LNCAP (cell line): ENCODE measurements at regions not wholly inside any gene's neighbourhood (a gene's known extent, or its start where the extent isn't known, plus 50 kb on each side); places are given as distances from the start of the nearest gene placed in this dataset.

Experiments
- TF ChIP-seq, protein P1 (sequence below): fragments of 450-650 bp; IDR thresholded peaks from 2 replicates; pipeline ENCODE4 v1.5.1; 2017; ENCODE audit warnings: mild to moderate bottlenecking

DNA sequence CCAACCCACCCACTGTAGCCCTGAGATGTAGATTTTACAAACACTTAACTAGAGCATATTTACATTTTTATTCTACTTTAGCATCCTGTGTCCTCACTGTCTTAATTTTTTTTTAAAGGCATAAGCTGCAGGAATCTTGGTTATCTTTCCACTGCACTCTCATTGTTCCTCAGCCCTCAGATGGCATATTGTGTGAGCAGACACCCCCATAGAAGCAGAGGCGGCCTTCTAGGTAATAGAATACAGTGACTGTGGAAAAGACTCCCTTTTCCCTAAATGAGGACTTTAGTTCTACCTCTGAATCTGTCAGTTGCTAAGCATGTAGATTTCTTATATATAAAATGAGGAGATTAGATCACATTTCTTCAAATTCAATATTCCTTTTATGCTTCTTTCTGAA is 543.5 kb upstream of the SPHKAP start:
- TF ChIP-seq, protein P1, sequence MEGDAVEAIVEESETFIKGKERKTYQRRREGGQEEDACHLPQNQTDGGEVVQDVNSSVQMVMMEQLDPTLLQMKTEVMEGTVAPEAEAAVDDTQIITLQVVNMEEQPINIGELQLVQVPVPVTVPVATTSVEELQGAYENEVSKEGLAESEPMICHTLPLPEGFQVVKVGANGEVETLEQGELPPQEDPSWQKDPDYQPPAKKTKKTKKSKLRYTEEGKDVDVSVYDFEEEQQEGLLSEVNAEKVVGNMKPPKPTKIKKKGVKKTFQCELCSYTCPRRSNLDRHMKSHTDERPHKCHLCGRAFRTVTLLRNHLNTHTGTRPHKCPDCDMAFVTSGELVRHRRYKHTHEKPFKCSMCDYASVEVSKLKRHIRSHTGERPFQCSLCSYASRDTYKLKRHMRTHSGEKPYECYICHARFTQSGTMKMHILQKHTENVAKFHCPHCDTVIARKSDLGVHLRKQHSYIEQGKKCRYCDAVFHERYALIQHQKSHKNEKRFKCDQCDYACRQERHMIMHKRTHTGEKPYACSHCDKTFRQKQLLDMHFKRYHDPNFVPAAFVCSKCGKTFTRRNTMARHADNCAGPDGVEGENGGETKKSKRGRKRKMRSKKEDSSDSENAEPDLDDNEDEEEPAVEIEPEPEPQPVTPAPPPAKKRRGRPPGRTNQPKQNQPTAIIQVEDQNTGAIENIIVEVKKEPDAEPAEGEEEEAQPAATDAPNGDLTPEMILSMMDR, result no peak

DNA sequence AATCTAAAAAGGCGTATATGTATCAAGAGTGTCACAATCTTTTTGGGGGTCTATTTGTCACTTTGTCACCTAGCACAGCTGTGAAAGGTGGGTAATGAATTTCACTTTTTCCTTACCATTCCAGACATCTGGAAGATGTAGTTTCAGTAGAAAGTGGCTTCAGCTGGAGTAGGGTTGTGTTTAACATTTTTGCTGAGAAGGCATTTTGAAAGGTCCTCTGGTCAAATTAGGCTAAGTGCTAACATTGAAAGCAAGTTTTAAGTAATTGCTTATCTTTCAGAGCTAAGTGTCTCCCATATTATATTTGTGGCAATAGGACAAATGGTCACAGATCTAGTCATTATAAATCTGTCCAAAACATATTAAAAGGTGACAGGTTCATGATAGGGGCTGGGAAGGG is 542.1 kb upstream of the SPHKAP start:
- TF ChIP-seq, protein P1, result no peak

DNA sequence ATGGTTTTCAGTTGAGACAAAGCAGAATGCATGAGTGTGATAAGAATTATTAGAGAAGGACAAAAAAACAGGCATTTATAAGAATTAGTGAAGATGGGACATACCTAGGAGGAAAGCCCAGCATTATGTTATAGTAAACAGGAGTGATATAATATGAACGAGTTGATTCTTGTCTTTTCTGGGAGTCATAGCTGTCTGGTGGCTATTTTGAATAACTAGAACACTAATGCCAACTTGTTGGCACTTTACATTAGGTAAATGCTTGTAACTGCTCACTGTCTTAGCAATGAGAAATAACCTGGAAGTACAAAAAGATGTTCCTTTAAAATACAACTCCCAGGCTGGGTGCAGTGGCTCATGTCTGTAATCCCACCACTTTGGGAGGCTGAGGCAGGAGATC is 540.8 kb upstream of the SPHKAP start:
- TF ChIP-seq, protein P1, result no peak

DNA sequence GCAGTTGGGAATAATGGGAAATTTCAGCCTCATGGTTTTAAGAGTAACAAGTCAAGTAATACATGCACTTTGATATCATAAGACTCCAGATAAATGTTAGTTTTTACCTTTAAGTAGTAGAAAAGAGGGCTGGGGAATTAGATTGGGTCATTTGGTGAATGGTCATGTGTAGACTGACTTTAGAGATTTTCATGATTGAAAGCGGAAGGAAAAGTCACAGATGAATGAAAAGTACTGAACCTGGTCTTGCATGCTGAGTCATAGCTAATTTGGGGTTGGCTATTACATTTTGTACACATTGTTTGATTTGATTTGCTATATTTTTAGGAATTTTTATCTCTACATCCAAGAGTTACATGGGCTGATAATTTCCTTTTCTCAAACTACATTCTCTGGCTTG is 539.4 kb upstream of the SPHKAP start:
- TF ChIP-seq, protein P1, result no peak

DNA sequence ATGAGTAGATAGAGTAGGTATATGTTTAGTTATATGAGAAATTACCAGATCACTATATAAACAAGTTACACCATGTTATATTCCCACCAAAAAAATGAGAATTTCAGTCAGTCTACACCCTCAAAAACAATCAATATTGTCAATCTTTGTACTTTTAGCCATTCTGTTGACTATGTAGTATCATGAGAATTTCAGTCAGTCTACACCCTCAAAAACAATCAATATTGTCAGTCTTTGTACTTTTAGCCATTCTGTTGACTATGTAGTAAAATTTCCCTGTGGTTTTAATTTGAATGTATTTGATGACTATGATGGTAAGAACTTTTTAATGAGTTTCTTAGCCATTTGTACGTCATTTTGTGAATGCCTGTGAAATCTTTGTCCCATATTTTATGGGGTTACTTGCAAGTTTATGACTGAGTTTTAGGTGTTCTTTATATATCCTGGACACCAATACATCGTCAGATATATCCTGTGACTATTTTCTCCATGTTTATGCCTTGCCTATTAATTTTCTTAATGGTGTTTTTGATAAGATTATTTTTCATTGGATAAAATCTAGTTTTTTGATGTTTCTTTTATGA is 528.4 kb upstream of the SPHKAP start:
- TF ChIP-seq, protein P1, result no peak

DNA sequence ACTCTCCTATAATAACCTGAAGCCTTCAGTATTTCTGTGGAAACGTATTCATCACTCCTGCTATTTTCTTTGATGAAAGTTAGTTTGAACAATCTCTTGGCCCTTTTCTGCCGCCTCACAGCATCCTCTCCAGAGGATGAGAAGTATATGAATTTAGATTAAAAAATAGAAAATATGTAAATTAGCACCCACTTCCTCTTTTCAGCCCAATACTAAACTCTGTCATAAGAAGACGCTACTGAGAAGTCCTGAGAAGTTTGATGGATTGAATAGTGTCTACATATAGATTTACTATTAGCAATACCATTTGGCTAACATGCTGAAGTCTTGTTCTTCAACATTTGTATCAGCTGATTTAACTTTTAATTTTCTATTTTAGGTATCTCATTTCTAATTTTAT is 526.4 kb upstream of the SPHKAP start:
- TF ChIP-seq, protein P1, result no peak

DNA sequence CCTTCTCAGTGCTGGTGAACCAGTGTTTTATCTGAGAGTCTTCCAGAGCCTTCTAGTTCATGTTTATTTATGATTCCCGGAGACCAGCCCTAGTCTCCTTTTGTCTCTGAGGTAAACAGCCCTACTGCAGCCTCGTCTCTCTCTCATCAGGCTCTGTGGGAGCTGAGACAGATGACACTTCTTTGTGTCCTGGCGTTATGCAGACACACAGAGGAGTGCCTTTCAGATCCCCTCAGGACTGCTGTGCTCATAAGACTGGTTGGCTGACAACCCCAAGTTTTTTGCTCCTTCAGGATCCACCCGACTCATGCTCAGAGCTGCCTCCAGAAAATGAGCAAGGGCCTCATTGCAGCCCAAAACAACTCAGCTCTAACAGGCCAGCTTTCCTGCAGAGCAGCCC is 523.8 kb upstream of the SPHKAP start:
- TF ChIP-seq, protein P1, result no peak

DNA sequence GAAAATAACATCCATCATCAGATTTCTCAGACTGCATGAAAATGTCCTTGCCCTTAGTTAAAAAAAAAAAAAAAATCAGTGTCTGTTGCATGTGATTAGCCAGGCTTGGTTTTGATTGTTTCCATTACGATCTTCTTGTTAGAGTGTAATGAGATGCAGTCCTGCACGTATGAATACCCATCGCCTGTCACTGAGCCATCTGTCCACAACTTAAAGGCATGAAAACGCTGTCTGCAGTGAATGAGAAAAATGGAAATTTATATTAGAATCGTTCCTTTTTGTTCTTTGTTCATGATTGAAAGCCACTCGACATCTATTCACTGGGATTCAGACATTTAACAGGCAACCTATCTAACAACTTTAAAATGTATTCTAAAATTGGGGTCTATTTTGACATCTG is 521.7 kb upstream of the SPHKAP start:
- TF ChIP-seq, protein P1, result no peak
